Esophagus muscularis mucosa (tissue), 4 donors: ENCODE measurements at regions not wholly inside any gene's neighbourhood (a gene's known extent, or its start where the extent isn't known, plus 50 kb on each side); places are given as distances from the start of the nearest gene placed in this dataset.

Source experiments
- DNase-seq: peaks from one replicate; pipeline ENCODE4 v3.0.0-alpha.2; 2017; ENCODE audit errors: extremely low spot score
- H3K27ac ChIP-seq, 4 donors: fragments of 200-600 bp; sonication (generic); replicated peaks in 1 of 4; 1 replicate in 3 of 4; 2 replicates in 1 of 4; pipeline ENCODE4 v1.5.1; 2016 to 2019; ENCODE audit warnings: mild to moderate bottlenecking in 1 of 4
- H3K27me3 ChIP-seq, 4 donors: fragments of 200-600 bp; sonication (generic); one replicate each; pipeline versions ENCODE4 v1.5.1 to v1.6.0; 2016 to 2019
- H3K36me3 ChIP-seq, 4 donors: fragments of 200-600 bp; sonication (generic); one replicate each; pipeline ENCODE4 v1.5.1; 2016 to 2019
- H3K4me1 ChIP-seq, 4 donors: fragments of 200-600 bp; sonication (generic); one replicate each; pipeline ENCODE4 v1.5.1; 2016 to 2019
- H3K4me3 ChIP-seq, 4 donors: fragments of 200-600 bp; sonication (generic); 1 replicate in 2 of 4; 2 replicates in 2 of 4; pipeline ENCODE4 v1.5.1; 2016 to 2019; ENCODE audit warnings: mild to moderate bottlenecking in 4 of 4, moderate library complexity in 1 of 4
- H3K9me3 ChIP-seq, 4 donors: fragments of 200-600 bp; sonication (generic); 1 replicate in 3 of 4; 2 replicates in 1 of 4; pipeline ENCODE4 v1.5.1; 2016 to 2019
- EP300 ChIP-seq: sonication (generic); formaldehyde crosslinking; IDR thresholded peaks from one replicate; pipeline ENCODE4 v1.6.1; 2017; ENCODE audit warnings: antibody characterized with exemption
- POLR2A ChIP-seq: fragments of 450-650 bp; IDR thresholded peaks from one replicate; pipeline ENCODE4 v1.6.1; 2017; ENCODE audit warnings: antibody characterized with exemption, moderate library complexity, mild to moderate bottlenecking, low read depth
- POLR2AphosphoS5 ChIP-seq, 2 donors: sonication (generic); formaldehyde crosslinking; IDR thresholded peaks; one replicate each; pipeline ENCODE4 v1.6.1; 2017; ENCODE audit warnings: antibody characterized with exemption in 2 of 2
- WGBS: methylation state at CpG from one replicate; pipeline ENCODE4 v1.1.5; 2018; 5-methylcytosine and 5-hydroxymethylcytosine counted together
- intact Hi-C: fragments of 100-400 bp; cut with DNase I; formaldehyde crosslinking; loops from one replicate; pipeline ENCODE4 v1.15.1; 2023
- TF ChIP-seq, protein P1 (sequence below), 3 experiments: fragments of 200-600 bp in 2 of 3; fragments of 450-650 bp in 1 of 3; sonication (generic) in 2 of 3; IDR thresholded peaks; one replicate each; pipeline ENCODE4 v1.5.1; 2017 to 2019; ENCODE audit warnings: antibody characterized with exemption in 3 of 3, mild to moderate bottlenecking in 2 of 3, moderate library complexity in 1 of 3

DNA sequence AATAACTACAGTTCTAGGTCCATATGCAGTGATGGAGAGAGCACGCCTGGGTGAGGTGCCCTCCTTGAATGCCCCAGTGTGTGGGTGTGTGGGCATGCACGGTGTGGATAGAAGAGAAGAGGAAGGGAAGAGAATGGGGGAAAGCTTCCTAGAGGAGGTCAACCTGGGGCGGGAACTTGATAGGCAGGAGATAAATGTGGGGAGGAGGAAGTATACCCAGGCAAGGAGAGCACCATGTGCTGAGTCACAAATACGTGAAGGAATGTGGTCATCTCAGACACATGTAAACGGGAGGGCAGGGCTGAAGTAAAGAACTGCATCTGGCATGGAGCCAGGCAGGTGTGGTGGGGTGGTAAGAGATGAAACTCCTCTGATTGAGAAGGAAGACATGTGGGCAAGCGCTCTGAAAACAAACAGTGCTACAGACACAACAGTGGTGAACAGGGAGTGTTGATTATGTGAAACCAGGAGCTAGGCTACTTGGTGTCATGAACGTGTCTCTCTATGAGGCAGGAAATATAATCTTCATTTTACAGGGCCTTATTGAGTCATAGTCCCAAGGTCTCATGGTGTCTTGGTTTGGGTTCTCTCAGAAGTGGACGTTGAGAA is 61.5 kb upstream of the EED start:
- intact Hi-C loops: no loop called here
- H3K9me3 ChIP-seq: no peaks in the 10 kb centered on the region
- no peak overlapping the region for H3K4me3 ChIP-seq
- peaks cover 0 to 16% (median 6%) of the 10 kb centered on the region in 4 donors for H3K4me1 ChIP-seq
- no peaks in the 10 kb centered on the region for H3K36me3 ChIP-seq
- no peak for TF ChIP-seq POLR2AphosphoS5 (IDR thresholded peaks at IDR 0.05)
- no peak for TF ChIP-seq POLR2A
- no peak for TF ChIP-seq EP300
- TF ChIP-seq, protein P1, sequence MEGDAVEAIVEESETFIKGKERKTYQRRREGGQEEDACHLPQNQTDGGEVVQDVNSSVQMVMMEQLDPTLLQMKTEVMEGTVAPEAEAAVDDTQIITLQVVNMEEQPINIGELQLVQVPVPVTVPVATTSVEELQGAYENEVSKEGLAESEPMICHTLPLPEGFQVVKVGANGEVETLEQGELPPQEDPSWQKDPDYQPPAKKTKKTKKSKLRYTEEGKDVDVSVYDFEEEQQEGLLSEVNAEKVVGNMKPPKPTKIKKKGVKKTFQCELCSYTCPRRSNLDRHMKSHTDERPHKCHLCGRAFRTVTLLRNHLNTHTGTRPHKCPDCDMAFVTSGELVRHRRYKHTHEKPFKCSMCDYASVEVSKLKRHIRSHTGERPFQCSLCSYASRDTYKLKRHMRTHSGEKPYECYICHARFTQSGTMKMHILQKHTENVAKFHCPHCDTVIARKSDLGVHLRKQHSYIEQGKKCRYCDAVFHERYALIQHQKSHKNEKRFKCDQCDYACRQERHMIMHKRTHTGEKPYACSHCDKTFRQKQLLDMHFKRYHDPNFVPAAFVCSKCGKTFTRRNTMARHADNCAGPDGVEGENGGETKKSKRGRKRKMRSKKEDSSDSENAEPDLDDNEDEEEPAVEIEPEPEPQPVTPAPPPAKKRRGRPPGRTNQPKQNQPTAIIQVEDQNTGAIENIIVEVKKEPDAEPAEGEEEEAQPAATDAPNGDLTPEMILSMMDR (IDR thresholded peaks at IDR 0.05): no peak
- DNase-seq: no peak
- no peaks in the 10 kb centered on the region for H3K27me3 ChIP-seq
- 79% methylated on average over 8 of the region's 8 CpGs for WGBS
- no peak overlapping the region for H3K27ac ChIP-seq

DNA sequence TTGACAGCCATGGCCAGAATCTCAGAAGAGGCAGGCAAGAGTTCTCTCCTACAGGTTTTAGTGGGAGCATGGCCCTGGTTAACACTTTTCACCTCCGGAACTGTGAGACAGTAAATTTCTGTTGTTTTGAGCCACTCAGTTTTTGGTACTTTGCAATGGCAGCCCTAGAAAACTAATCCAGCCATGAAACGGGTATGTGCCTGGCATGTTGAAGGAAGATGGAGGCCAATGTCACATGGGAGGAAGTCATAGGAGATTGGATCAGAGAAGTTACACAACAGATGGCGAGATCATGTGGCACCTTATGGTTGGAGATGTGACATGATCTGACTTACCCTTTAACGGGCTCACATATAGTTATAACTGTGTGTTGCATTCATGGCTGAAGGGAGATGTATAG is 63.2 kb upstream of the EED start:
- Histone ChIP-seq H3K27me3 (no peaks in the 10 kb centered on the region), H3K36me3 (no peaks in the 10 kb centered on the region), H3K27ac (no peak overlapping the region), H3K9me3 (no peaks in the 10 kb centered on the region), H3K4me3 (no peak overlapping the region), H3K4me1 (peaks cover 8 to 18% (median 10%) of the 10 kb centered on the region in 4 donors)
- WGBS: 92% methylated on average over 4 of the region's 4 CpGs
- DNase-seq: no peak
- intact Hi-C loops: no loop called here
- TF ChIP-seq EP300 (no peak), POLR2A (no peak), POLR2AphosphoS5 (IDR thresholded peaks at IDR 0.05) (no peak)
- TF ChIP-seq, protein P1 (IDR thresholded peaks at IDR 0.05): no peak

DNA sequence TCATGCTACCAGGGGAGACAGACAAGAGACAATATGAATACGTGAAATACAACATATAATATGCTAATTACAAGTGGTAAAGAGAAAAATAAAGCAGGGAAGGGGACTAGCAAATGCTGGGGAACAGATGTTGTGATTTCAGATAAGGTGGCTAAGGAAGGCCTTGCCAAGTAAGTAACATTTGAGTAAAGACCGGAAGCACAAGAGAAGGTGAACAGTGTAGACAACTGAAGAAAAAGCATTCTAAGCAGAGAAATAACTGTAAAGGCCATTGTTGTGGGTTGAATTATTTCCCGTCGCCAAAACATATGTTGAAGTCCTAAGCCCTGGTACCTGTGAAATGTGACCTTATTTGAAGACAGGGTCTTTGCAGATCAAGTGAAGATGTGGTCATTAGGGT is 63.7 kb upstream of the EED start:
- intact Hi-C loops: no loop called here
- no peak overlapping the region for H3K4me3 ChIP-seq
- 88% methylated on average over 4 of the region's 4 CpGs for WGBS
- H3K27ac ChIP-seq: no peak overlapping the region
- no peaks in the 10 kb centered on the region for H3K27me3 ChIP-seq
- H3K9me3 ChIP-seq: no peaks in the 10 kb centered on the region
- TF ChIP-seq EP300: no peak
- TF ChIP-seq POLR2AphosphoS5 (IDR thresholded peaks at IDR 0.05): no peak
- no peak for TF ChIP-seq POLR2A
- H3K4me1 ChIP-seq: peaks cover 8 to 18% (median 10%) of the 10 kb centered on the region in 4 donors
- DNase-seq: no peak
- no peaks in the 10 kb centered on the region for H3K36me3 ChIP-seq

DNA sequence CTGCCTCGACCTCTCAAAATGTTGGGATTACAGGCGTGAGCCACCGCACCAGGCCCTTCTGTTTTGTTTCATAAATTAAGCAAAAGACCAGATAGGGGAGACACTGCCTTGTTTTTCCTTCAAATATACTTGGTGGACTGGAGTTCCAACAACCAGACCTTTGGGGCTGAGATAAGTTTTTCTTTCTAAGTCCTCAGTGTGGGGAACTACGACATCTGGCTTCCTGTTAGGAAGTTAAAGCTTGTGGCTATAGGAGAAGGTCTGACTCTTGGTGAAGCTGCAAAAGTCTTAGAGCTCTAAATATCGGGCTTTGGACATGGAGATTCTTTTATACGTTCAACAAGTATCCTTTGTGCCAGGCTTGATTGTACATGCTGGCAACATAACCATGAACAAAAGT is 64.1 kb upstream of the EED start:
- H3K4me3 ChIP-seq: no peak overlapping the region
- 86% methylated on average over 6 of the region's 6 CpGs for WGBS
- H3K4me1 ChIP-seq: peaks cover 11 to 18% (median 13%) of the 10 kb centered on the region in 4 donors
- H3K27me3 ChIP-seq: no peaks in the 10 kb centered on the region
- H3K9me3 ChIP-seq: no peaks in the 10 kb centered on the region
- H3K36me3 ChIP-seq: no peaks in the 10 kb centered on the region
- TF ChIP-seq, protein P1 (IDR thresholded peaks at IDR 0.05): no peak
- TF ChIP-seq POLR2A: no peak
- no peak for DNase-seq
- H3K27ac ChIP-seq: no peak overlapping the region
- intact Hi-C loops: no loop called here

DNA sequence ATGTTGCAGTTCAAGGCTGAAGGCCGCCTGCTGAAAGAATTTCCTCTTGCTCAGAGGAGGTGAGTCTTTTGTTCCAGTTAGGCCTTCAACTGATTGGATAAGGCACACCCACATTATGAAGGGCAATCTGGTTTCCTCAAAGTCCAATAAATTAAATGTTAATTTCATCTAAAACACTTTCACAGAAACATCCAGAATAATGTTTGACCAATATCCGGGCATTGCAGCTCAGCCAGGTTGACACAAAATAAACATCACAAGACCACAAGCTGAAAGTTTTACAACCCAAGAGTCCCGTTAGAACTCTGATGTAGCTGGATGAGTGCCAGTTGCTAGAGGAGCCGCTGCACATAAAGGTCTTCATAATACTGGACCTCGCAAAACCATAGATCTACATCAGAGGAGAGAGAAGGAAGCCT is 64.9 kb upstream of the EED start:
- peak in 1 of 2 donors; percentile 6 for TF ChIP-seq POLR2AphosphoS5 (IDR thresholded peaks at IDR 0.05)
- TF ChIP-seq, protein P1 (IDR thresholded peaks at IDR 0.05): no peak
- Histone ChIP-seq H3K27me3 (no peaks in the 10 kb centered on the region), H3K9me3 (no peaks in the 10 kb centered on the region), H3K4me1 (peaks cover 18 to 25% (median 19%) of the 10 kb centered on the region in 4 donors), H3K4me3 (no peak overlapping the region), H3K36me3 (no peaks in the 10 kb centered on the region), H3K27ac (no peak overlapping the region)
- WGBS: 58% methylated on average over 5 of the region's 5 CpGs
- no peak for DNase-seq
- intact Hi-C loops: no loop called here
